ENCODE measurements at regions not wholly inside any gene's neighbourhood (a gene's known extent, or its start where the extent isn't known, plus 50 kb on each side); places are given as distances from the start of the nearest gene placed in this dataset.

DNA sequence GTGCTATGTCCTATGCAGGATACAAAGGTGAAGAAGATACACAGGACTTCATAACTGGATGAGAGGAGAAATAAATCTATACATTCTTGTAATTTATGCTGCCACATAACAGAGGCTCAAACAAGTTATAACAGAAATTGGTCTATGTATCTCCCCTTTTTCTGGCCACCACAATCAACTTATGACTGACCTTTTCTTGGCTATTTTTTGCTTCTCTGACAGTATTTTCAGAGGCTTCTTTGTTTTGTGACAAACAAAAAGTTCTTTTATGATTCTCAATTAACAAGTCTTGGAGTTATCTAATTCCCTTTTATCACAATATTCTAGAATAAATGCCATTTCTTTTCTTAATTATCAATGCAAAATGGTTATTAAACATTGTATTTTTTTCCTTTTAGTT lies 953.0 kb upstream of the ZWINT start:
- no TSS peak for BruUV-seq (replicated peaks)
- ChIA-PET POLR2A (no interaction called here), CTCF (no interaction called here)
- no peak for DNase-seq (ENCODE audit: low read depth, low spot score)
- Histone ChIP-seq H3K4me1 (ENCODE audit: control insufficient read depth, insufficient read depth, low read length) (no peaks in the 10 kb centered on the region), H3K27ac (ENCODE audit: low read length) (no peak overlapping the region), H3K36me3 (ENCODE audit: control insufficient read depth, insufficient read depth, low read length) (no peaks in the 10 kb centered on the region), H3K4me3 (ENCODE audit: low read depth in 2 of 2, low read length in 2 of 2) (no peak overlapping the region), H3K27me3 (ENCODE audit: control insufficient read depth, insufficient read depth, low read length) (no peaks in the 10 kb centered on the region), H3K9me3 (ENCODE audit: control insufficient read depth, insufficient read depth, low read depth, low read length) (peaks cover 2% of the 10 kb centered on the region; the same call in 1 of the 2 replicates)
- intact Hi-C loops (cut with micrococcal nuclease; ENCODE audit: unreplicated experiment) (no loop called here), in situ Hi-C loops (cut with HindIII; ENCODE audit: low pct_unique_long_range_greater_than_20kb, low sequenced_read_pairs) (no loop called here)
- ATAC-seq: no peak
- TF ChIP-seq POLR2AphosphoS5 (IDR thresholded peaks at IDR 0.05; ENCODE audit: low read depth, low read length): no peak
- TF ChIP-seq, protein P1, sequence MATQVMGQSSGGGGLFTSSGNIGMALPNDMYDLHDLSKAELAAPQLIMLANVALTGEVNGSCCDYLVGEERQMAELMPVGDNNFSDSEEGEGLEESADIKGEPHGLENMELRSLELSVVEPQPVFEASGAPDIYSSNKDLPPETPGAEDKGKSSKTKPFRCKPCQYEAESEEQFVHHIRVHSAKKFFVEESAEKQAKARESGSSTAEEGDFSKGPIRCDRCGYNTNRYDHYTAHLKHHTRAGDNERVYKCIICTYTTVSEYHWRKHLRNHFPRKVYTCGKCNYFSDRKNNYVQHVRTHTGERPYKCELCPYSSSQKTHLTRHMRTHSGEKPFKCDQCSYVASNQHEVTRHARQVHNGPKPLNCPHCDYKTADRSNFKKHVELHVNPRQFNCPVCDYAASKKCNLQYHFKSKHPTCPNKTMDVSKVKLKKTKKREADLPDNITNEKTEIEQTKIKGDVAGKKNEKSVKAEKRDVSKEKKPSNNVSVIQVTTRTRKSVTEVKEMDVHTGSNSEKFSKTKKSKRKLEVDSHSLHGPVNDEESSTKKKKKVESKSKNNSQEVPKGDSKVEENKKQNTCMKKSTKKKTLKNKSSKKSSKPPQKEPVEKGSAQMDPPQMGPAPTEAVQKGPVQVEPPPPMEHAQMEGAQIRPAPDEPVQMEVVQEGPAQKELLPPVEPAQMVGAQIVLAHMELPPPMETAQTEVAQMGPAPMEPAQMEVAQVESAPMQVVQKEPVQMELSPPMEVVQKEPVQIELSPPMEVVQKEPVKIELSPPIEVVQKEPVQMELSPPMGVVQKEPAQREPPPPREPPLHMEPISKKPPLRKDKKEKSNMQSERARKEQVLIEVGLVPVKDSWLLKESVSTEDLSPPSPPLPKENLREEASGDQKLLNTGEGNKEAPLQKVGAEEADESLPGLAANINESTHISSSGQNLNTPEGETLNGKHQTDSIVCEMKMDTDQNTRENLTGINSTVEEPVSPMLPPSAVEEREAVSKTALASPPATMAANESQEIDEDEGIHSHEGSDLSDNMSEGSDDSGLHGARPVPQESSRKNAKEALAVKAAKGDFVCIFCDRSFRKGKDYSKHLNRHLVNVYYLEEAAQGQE (IDR thresholded peaks at IDR 0.05; ENCODE audit: insufficient read depth in 1 of 2, low read depth in 2 of 2, low read length in 1 of 2): no peak
- TF ChIP-seq SIN3A (IDR thresholded peaks at IDR 0.05; ENCODE audit: borderline replicate concordance, insufficient read depth, low read depth, low read length): no peak

DNA sequence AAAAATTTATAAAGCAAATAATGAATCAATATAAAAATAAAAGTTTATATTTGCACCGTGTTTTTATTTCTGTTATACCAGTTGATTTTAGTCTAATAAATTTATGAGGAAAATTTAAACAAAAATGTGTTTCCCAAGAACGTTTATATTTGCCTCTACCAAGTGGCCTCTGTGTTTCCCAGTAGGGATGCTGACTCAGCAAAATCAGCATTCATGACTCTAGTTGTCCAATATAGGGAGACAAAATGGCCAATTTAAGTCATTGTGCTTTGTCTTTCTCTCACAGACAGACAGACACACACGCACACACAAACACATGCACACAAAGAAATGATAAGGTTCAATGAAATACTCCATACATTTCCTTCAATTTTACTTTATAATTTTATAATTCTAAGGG lies 942.5 kb upstream of the ZWINT start:
- H3K9me3 ChIP-seq (ENCODE audit: control insufficient read depth, insufficient read depth, low read depth, low read length): 0 out of 2 replicates have a peak, but pooled peaks cover 3% of the 10 kb centered on the region
- H3K4me1 ChIP-seq (ENCODE audit: control insufficient read depth, insufficient read depth, low read length): no peaks in the 10 kb centered on the region
- POLR2A ChIA-PET: no interaction called here
- BruUV-seq (replicated peaks): no TSS peak
- no peaks in the 10 kb centered on the region for H3K27me3 ChIP-seq (ENCODE audit: control insufficient read depth, insufficient read depth, low read length)
- TF ChIP-seq POLR2AphosphoS5 (IDR thresholded peaks at IDR 0.05; ENCODE audit: low read depth, low read length) (no peak), TCF7L2 (IDR thresholded peaks at IDR 0.05; ENCODE audit: low read depth, low read length) (no peak), SIN3A (IDR thresholded peaks at IDR 0.05; ENCODE audit: borderline replicate concordance, insufficient read depth, low read depth, low read length) (no peak), CTCF (IDR thresholded peaks at IDR 0.05) (no peak)
- TF ChIP-seq, protein P1 (IDR thresholded peaks at IDR 0.05; ENCODE audit: insufficient read depth in 1 of 2, low read depth in 2 of 2, low read length in 1 of 2): no peak
- no peak overlapping the region for H3K27ac ChIP-seq (ENCODE audit: low read length)
- intact Hi-C loops (cut with micrococcal nuclease; ENCODE audit: unreplicated experiment): no loop called here
- DNase-seq (ENCODE audit: low read depth, low spot score) (no peak), ATAC-seq (no peak)
- CTCF ChIA-PET: no interaction called here
- H3K4me3 ChIP-seq (ENCODE audit: low read depth in 2 of 2, low read length in 2 of 2): no peak overlapping the region
- in situ Hi-C loops (cut with HindIII; ENCODE audit: low pct_unique_long_range_greater_than_20kb, low sequenced_read_pairs): no loop called here
- H3K36me3 ChIP-seq (ENCODE audit: control insufficient read depth, insufficient read depth, low read length): no peaks in the 10 kb centered on the region

All from Panc1 (cell line).